IPS-20b (cell line): ENCODE measurements at regions not wholly inside any gene's neighbourhood (a gene's known extent, or its start where the extent isn't known, plus 50 kb on each side); places are given as distances from the start of the nearest gene placed in this dataset.
A peak's percentile ranks its signal among the peaks of the same experiment; 100 is the strongest.
"Not testable (repeated sequence)": the region's sequence is repeated elsewhere in the genome, so short reads cannot be mapped to it uniquely, and the experiment has no call there.

Experiments used
- H3K27ac ChIP-seq: one replicate; pipeline ENCODE4 v1.5.1; 2013; ENCODE audit warnings: low read length
- H3K27me3 ChIP-seq: 2 replicates; pipeline ENCODE4 v1.6.1; 2013; ENCODE audit warnings: mild to moderate bottlenecking, low read length, inconsistent platforms; ENCODE audit not compliant: insufficient read depth
- H3K36me3 ChIP-seq: 2 replicates; pipeline ENCODE4 v1.6.1; 2013; ENCODE audit warnings: low read depth, mild to moderate bottlenecking, inconsistent platforms, low read length, moderate library complexity; ENCODE audit not compliant: insufficient read depth
- H3K4me1 ChIP-seq: 2 replicates; pipeline ENCODE4 v1.6.1; 2013; ENCODE audit warnings: mild to moderate bottlenecking, control low read depth, inconsistent platforms, low read length, moderate library complexity; ENCODE audit not compliant: insufficient read depth
- H3K4me3 ChIP-seq: 2 replicates; pipeline ENCODE4 v1.5.1; 2013; ENCODE audit warnings: mild to moderate bottlenecking, low read length, inconsistent platforms
- H3K9ac ChIP-seq: 2 replicates; pipeline ENCODE4 v1.6.1; 2013; ENCODE audit warnings: low read depth, mild to moderate bottlenecking, inconsistent platforms, low read length, moderate library complexity
- H3K9me3 ChIP-seq: 2 replicates; pipeline ENCODE4 v1.6.1; 2013; ENCODE audit warnings: mild to moderate bottlenecking, low read depth, low read length, inconsistent platforms; ENCODE audit not compliant: insufficient read depth

DNA sequence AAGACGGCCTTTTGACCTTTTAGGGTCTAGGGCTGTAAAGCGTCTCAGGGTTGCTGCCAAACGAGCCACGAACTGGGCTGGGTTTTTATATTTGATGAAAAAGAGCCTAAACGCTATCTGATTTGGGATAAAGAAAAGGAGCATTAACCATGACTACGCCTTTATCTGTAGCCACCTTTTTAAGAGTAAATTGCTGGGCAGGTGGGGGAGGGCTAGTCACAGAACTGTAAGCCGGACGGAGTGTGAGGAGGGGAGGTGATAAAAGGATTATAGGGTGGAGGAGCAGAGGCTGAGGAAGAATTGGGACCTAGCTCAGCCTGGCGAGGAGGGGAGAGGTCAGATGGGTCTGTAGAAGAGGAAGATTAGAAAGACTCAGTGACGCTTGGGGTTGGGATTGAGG is 419.5 kb upstream of the LMO3 start:
- H3K4me1 ChIP-seq, result peaks cover 12% of the 10 kb centered on the region
- H3K9me3 ChIP-seq, H3K9ac ChIP-seq, H3K36me3 ChIP-seq, H3K27ac ChIP-seq, H3K4me3 ChIP-seq, H3K27me3 ChIP-seq: not testable (repeated sequence)

DNA sequence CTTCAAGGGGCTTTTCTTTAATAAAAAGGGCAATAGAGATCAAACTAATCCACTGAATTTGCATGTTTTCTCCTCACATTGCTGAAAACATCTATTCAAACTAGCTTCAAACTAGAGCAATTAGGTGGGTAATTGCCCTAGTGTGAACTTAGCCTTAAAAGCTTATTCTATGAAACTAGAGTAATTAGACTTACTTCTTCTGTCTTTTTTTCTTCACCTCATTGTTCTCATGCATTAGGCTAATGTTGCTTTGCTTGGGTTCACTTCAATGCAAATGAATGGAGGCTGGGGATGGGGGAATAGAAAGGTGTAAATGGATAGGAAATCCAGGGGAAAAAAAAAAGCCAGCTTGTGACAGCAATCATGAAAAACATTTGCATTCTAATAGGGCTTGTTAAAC is 414.8 kb upstream of the LMO3 start:
- Histone ChIP-seq H3K9me3 (no peaks in the 10 kb centered on the region), H3K4me1 (peaks cover 23% of the 10 kb centered on the region), H3K9ac (peak overlapping the region; percentile 35; the same call in 1 of the 2 replicates), H3K4me3 (peak overlapping the region; percentile 44), H3K27me3 (no peaks in the 10 kb centered on the region), H3K36me3 (no peaks in the 10 kb centered on the region), H3K27ac (peak overlapping the region; percentile 48)

DNA sequence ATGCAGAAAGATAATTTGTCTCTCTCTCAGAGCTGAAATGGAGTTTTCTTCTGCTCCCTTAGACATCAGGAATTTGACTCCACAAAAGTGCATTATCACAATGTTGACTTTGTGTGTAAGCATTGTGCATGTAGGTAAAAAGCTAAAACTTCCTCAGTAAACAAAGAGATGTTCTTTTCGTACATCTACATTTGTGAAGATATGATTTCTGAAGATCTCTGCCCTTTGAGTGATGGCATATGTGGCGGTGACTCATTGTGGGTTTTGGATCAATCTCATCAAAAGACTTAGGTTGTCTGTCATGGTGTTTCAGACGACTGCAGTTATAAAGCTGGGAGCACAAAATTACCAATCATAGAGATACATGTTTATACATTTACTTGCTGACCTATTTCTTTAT is 411.4 kb upstream of the LMO3 start:
- Histone ChIP-seq H3K4me1 (peaks cover 23% of the 10 kb centered on the region), H3K9ac (no peak overlapping the region), H3K4me3 (no peak overlapping the region), H3K9me3 (no peaks in the 10 kb centered on the region), H3K36me3 (no peaks in the 10 kb centered on the region), H3K27ac (no peak overlapping the region), H3K27me3 (no peaks in the 10 kb centered on the region)

DNA sequence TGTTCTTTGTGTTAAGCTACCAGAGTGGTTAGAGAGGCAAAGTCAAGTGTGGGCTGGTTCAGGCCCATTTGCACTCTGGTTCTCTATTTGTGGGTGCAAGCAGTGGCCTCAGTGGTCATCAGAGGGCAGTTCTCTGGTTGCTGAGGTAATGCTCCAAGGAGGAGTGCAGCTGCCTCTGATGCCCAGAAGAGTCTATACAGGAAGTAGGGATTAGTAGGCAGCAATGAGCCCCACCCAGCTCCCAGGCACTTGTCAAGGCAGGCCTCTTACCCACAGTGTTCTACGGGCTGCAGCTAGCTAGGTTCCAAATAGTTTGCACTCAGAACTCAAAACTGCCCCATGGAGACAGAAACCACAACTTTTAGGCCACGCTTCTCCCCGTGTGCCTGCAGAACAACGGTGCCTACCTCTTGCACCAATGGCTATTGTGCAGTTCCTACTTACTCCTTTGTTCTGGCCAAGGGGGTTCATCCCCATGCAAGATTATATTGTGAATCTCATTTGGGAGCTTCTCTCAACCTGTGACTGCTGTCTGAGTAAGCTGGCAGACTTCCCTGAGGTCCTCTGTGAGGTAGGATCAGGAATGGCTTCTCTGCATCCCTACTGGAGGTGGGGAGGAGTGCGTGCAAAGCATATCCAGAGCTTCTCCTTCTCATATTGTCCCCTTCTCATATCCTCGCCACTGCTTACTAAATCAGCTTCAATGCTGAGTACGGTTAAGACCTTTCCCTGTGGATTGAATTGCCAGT is 410.3 kb upstream of the LMO3 start:
- Histone ChIP-seq H3K36me3 (no peaks in the 10 kb centered on the region), H3K4me3 (no peak overlapping the region), H3K9me3 (no peaks in the 10 kb centered on the region), H3K27ac (no peak overlapping the region), H3K9ac (no peak overlapping the region), H3K4me1 (peaks cover 18% of the 10 kb centered on the region), H3K27me3 (no peaks in the 10 kb centered on the region)

DNA sequence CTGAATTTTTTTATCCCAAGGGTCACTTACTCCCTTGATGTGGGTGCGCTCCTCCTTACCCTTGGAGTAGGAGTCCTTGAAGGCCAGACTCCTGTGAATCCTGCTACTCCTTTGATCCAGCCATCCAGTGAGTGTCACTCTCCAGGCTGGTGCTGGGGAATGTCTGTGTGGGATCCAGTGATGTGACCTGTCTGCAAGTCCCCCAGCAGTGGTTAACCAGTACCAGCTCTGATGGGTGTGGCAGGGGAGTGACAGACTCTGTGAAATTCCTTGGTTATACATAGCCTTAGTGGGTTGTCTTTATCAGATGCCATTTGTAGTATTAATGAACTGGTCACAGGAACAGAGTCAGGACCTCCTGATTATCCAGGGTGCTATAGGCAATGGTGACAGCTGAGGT is 409.5 kb upstream of the LMO3 start:
- no peak overlapping the region for H3K27ac ChIP-seq
- no peaks in the 10 kb centered on the region for H3K9me3 ChIP-seq
- H3K27me3 ChIP-seq, result no peaks in the 10 kb centered on the region
- no peak overlapping the region for H3K4me3 ChIP-seq
- peaks cover 11% of the 10 kb centered on the region for H3K4me1 ChIP-seq
- H3K9ac ChIP-seq, result no peak overlapping the region
- no peaks in the 10 kb centered on the region for H3K36me3 ChIP-seq

DNA sequence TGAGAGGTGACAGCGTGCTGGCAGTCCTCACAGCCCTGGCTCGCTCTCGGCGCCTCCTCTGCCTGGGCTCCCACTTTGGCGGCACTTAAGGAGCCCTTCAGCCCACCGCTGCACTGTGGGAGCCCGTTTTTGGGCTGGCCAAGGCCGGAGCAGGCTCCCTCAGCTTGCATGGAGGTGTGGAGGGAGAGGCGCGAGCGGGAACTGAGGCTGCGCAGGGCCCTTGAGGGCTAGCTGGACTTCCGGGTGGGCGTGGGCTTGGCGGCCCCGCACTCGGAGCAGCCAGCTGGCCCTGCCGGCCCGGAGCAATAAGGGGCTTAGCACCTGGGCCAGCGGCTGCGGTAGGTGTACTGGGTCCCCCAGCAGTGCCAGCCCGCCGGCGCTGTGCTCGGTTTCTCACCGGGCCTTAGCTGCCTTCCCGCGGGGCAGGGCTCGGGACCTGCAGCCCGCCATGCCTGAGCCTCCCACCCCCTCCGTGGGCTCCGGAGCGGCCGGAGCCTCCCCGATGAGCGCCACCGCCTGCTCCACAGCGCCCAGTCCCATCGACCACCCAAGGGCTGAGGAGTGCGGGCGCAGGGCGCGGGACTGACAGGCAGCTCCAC is 401.6 kb upstream of the LMO3 start:
- H3K4me3 ChIP-seq, H3K9ac ChIP-seq, H3K27me3 ChIP-seq, H3K27ac ChIP-seq, H3K36me3 ChIP-seq, H3K9me3 ChIP-seq, H3K4me1 ChIP-seq: not testable (repeated sequence)

DNA sequence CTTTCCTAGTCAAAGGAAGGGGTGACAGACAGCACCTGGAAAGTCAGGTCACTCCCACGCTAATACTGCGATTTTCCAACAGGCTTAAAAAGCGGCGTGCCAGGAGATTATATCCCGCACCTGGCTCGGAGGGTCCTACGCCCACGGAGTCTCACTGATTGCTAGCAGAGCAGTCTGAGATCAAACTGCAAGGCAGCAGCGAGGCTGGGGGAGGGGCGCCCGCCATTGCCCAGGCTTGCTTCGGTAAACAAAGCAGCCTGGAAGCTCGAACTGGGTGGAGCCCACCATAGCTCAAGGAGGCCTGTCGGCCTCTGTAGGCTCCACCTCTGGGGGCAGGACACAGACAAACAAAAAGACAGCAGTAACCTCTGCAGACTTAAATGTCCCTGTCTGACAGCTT is 392.6 kb upstream of the LMO3 start:
- not testable (repeated sequence) for H3K36me3 ChIP-seq, H3K27ac ChIP-seq, H3K9ac ChIP-seq, H3K4me1 ChIP-seq, H3K27me3 ChIP-seq, H3K4me3 ChIP-seq, H3K9me3 ChIP-seq

DNA sequence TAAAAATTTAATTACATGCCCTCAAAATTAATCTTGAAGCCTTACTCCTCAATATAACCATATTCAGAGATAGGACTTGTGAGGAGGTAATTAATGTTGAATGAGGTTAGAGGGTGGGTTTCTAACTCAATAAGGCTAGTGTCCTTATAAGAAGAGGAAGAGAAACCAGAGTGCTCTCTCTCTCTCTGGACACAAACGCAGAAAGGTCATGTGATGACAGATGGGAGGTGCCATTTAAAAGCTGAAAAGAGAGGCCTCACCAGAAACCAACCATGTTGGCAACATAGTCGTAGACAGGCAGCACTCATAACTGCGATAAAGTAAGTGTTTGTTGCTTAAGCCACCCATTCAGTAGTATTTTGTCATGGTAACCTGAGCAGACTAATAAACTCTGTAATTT is 378.5 kb upstream of the LMO3 start:
- Histone ChIP-seq H3K27ac (no peak overlapping the region), H3K9ac (no peak overlapping the region), H3K4me1 (no peaks in the 10 kb centered on the region), H3K4me3 (no peak overlapping the region), H3K27me3 (no peaks in the 10 kb centered on the region), H3K36me3 (no peaks in the 10 kb centered on the region), H3K9me3 (no peaks in the 10 kb centered on the region)

DNA sequence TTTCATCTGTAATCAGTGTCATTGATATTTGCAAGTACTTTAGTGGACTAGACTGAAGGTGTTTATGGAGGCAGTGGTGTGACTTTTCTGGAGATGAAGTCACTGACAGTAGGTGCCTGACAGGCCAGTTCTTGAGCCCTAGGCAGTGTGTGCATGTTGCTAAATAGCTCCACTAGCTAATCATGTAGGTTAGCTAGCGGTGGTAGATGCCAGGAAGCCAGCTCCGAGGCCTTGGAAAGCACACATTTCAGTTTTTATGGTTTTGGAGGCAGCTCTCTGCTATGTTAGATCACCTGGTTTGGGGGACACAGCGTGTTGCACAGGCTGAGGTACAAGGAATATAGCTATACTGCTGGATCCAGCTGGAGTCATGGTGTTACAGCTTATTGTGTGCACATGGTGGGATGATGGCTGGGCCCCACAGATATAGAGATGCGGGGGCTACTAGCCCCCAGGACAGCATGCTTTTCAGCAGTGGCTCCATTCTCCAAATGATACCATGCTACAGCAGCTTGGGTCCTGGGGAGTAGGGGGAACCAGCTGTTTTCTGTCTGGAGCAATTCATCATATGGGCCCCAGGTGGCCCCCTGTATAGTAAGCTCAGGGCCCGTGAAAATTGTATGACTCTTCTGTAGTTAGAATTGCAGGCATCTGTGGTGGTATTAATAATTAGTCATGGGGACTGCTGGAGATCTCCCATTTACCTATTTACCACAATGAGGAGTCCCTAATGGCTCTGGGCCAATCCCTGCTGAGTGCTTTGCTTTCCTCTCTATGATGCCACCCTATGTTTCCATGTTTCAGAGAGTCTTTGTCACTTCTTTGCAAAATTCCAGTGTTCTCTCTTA is 367.2 kb upstream of the LMO3 start:
- no peak overlapping the region for H3K27ac ChIP-seq
- H3K36me3 ChIP-seq, result no peaks in the 10 kb centered on the region
- H3K27me3 ChIP-seq, result no peaks in the 10 kb centered on the region
- H3K4me3 ChIP-seq, result no peak overlapping the region
- no peak overlapping the region for H3K9ac ChIP-seq
- no peaks in the 10 kb centered on the region for H3K9me3 ChIP-seq
- no peaks in the 10 kb centered on the region for H3K4me1 ChIP-seq

DNA sequence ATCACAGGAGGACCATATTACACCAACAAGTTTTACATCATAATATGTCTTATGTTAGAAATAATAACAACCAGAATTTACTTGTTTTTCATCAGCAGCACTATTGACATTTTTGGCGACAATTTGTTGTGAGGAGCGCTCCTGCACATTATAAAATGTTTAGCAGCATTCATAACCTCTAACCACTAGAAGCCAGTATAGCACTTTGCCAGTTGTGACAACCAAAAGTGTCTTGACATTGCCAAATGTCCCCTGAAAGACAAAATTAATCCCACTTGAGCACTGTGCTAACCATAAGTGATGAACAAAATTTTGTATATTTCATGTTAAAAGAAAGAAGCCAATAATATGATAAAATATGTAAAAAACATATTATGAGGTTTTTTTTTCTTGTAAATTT is 356.9 kb upstream of the LMO3 start:
- Histone ChIP-seq H3K36me3 (no peaks in the 10 kb centered on the region), H3K27me3 (no peaks in the 10 kb centered on the region), H3K27ac (no peak overlapping the region), H3K9me3 (no peaks in the 10 kb centered on the region), H3K9ac (no peak overlapping the region), H3K4me1 (no peaks in the 10 kb centered on the region), H3K4me3 (no peak overlapping the region)

DNA sequence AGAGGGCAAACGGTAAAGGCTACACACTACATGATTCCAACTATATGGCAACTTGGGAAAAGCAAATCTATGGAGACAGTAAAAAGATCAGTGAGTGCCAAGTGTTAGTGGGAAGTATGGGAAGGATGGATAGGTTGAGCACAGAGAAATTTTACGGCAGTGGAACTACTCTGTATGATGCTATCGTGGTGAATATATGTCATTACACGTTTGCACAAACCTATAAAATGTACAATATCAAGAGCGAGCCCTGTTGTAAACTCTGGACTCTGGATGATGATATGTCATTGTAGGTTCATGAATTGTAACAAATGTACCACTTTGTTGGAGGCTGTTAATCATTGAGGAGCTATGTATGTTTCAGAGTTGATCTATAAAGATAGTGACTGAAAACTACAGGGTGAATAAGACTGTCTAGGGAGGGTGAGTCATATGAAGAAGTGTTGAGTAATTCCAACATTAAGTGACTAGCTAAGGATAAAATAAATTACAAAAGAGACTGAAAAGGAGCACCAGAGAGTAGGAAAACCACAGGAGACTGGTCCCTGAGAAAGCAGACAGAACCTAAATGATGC is 349.2 kb upstream of the LMO3 start:
- Histone ChIP-seq H3K4me1 (peaks cover 2% of the 10 kb centered on the region; the same call in 1 of the 2 replicates), H3K4me3 (no peak overlapping the region), H3K27me3 (no peaks in the 10 kb centered on the region), H3K36me3 (no peaks in the 10 kb centered on the region), H3K9ac (no peak overlapping the region), H3K9me3 (no peaks in the 10 kb centered on the region), H3K27ac (no peak overlapping the region)
